GM23338 (cell line): ENCODE measurements at regions not wholly inside any gene's neighbourhood (a gene's known extent, or its start where the extent isn't known, plus 50 kb on each side); places are given as distances from the start of the nearest gene placed in this dataset.

Experiments used
- ATAC-seq: fragments of 200-7000 bp; cut with Tn5 transposase; 3 replicates; pipeline ENCODE4 v1.9.1; 2020
- DNase-seq: peaks from one replicate; pipeline ENCODE4 v3.0.0-alpha.2; 2015; ENCODE audit warnings: low spot score
- H2AFZ ChIP-seq: fragments of 200-600 bp; sonication (generic); 2 replicates; pipeline ENCODE4 v1.8.0; 2016; ENCODE audit warnings: antibody characterized with exemption, mild to moderate bottlenecking, moderate library complexity
- H3F3A ChIP-seq: fragments of 200-600 bp; sonication (generic); replicated peaks from 2 replicates; pipeline ENCODE4 v1.8.0; 2017; ENCODE audit warnings: antibody characterized with exemption, mixed run types, low read depth
- H3K27ac ChIP-seq: fragments of 200-600 bp; sonication (generic); 2 replicates; pipeline ENCODE4 v1.6.1; 2016; ENCODE audit warnings: low read depth
- H3K27me3 ChIP-seq: fragments of 200-600 bp; sonication (generic); 2 replicates; pipeline ENCODE4 v1.8.0; 2016; ENCODE audit warnings: mild to moderate bottlenecking, mixed run types, moderate library complexity; ENCODE audit not compliant: insufficient read depth
- H3K36me3 ChIP-seq: fragments of 200-600 bp; sonication (generic); 2 replicates; pipeline ENCODE4 v1.8.0; 2016; ENCODE audit warnings: mild to moderate bottlenecking; ENCODE audit not compliant: insufficient read depth
- H3K4me1 ChIP-seq: fragments of 200-600 bp; sonication (generic); 2 replicates; pipeline ENCODE4 v1.8.0; 2016; ENCODE audit warnings: mild to moderate bottlenecking, moderate library complexity; ENCODE audit not compliant: insufficient read depth
- H3K4me2 ChIP-seq: fragments of 200-600 bp; sonication (generic); 2 replicates; pipeline ENCODE4 v1.7.1; 2017; ENCODE audit warnings: mixed run types
- H3K4me3 ChIP-seq: fragments of 200-600 bp; sonication (generic); 2 replicates; pipeline ENCODE4 v1.6.1; 2016; ENCODE audit warnings: mixed run types
- H3K79me2 ChIP-seq: fragments of 200-600 bp; sonication (generic); replicated peaks from 2 replicates; pipeline ENCODE4 v1.8.0; 2017; ENCODE audit warnings: mild to moderate bottlenecking; ENCODE audit not compliant: insufficient read depth
- H3K9me2 ChIP-seq: fragments of 200-600 bp; sonication (generic); 2 replicates; pipeline ENCODE4 v1.8.0; 2017; ENCODE audit not compliant: insufficient read depth
- H4K20me1 ChIP-seq: fragments of 200-600 bp; sonication (generic); replicated peaks from 2 replicates; pipeline ENCODE4 v1.8.0; 2017; ENCODE audit warnings: mild to moderate bottlenecking; ENCODE audit not compliant: insufficient read depth
- H3K27ac Mint-ChIP-seq: 2 replicates; pipeline ENCODE4 v1.8.0; 2020; ENCODE audit warnings: inconsistent platforms, mild to moderate bottlenecking, moderate library complexity, mixed read lengths
- H3K27me3 Mint-ChIP-seq: 3 replicates; pipeline ENCODE4 v1.8.0; 2022; ENCODE audit warnings: low read depth, mild to moderate bottlenecking, moderate library complexity, mixed read lengths, inconsistent platforms; ENCODE audit not compliant: insufficient read depth, poor library complexity
- H3K36me3 Mint-ChIP-seq: 3 replicates; pipeline ENCODE4 v1.8.0; 2021; ENCODE audit warnings: low read depth, mild to moderate bottlenecking, inconsistent platforms, moderate library complexity, mixed read lengths
- H3K4me1 Mint-ChIP-seq: 3 replicates; pipeline ENCODE4 v1.8.0; 2020; ENCODE audit warnings: mild to moderate bottlenecking, inconsistent platforms, mixed read lengths
- H3K4me3 Mint-ChIP-seq: 3 replicates; pipeline ENCODE4 v1.8.0; 2021; ENCODE audit warnings: moderate library complexity, mild to moderate bottlenecking, inconsistent platforms, mixed read lengths
- H3K9me3 Mint-ChIP-seq: 3 replicates; pipeline ENCODE4 v1.8.0; 2020; ENCODE audit warnings: moderate library complexity, mild to moderate bottlenecking, inconsistent platforms, mixed read lengths
- CREB1 ChIP-seq: fragments of 250-450 bp; sonication (Bioruptor Pico); IDR thresholded peaks from 2 replicates; pipeline ENCODE4 v1.5.0; 2020; ENCODE audit warnings: low read depth, mild to moderate bottlenecking, moderate library complexity
- ETS1 ChIP-seq: IDR thresholded peaks from 2 replicates; pipeline ENCODE4 v1.6.1; 2016; ENCODE audit warnings: antibody characterized with exemption
- EZH2 ChIP-seq: fragments of 200-600 bp; sonication (generic); IDR thresholded peaks from one replicate; pipeline ENCODE4 v1.8.0; 2017; ENCODE audit warnings: antibody characterized with exemption, mild to moderate bottlenecking, low read depth; ENCODE audit not compliant: unreplicated experiment
- NANOG ChIP-seq: IDR thresholded peaks from 2 replicates; pipeline ENCODE4 v1.6.1; 2016; ENCODE audit warnings: antibody characterized with exemption, borderline replicate concordance
- POLR2AphosphoS5 ChIP-seq: IDR thresholded peaks from 2 replicates; pipeline ENCODE4 v1.6.1; 2016; ENCODE audit warnings: antibody characterized with exemption, low read depth
- REST ChIP-seq: IDR thresholded peaks from one replicate; pipeline ENCODE4 v1.6.1; 2018; ENCODE audit warnings: antibody characterized with exemption; ENCODE audit not compliant: unreplicated experiment
- STAT1 ChIP-seq: IDR thresholded peaks from one replicate; pipeline ENCODE4 v1.6.1; 2016; ENCODE audit warnings: antibody characterized with exemption; ENCODE audit not compliant: unreplicated experiment
- ZNF331 ChIP-seq: fragments of 250-450 bp; sonication (Bioruptor Pico); IDR thresholded peaks from 2 replicates; pipeline ENCODE4 v1.5.0; 2020; ENCODE audit warnings: low read depth, mild to moderate bottlenecking, moderate library complexity
- ZNF462 ChIP-seq: fragments of 250-450 bp; sonication (Bioruptor Pico); IDR thresholded peaks from 2 replicates; pipeline ENCODE4 v1.5.0; 2020; ENCODE audit warnings: mild to moderate bottlenecking, moderate library complexity

GRCh38 chr18:56130481-56130880 is 507.9 kb downstream of the TXNL1 start (continued):
- TF ChIP-seq POLR2AphosphoS5 (no peak), ZNF462 (no peak), NANOG (no peak), CREB1 (CRISPR knock-in tag) (no peak)

GRCh38 chr18:56128153-56128791 is 510.1 kb downstream of the TXNL1 start:
- Mint-ChIP-seq H3K27me3 (peaks cover 2% of the 10 kb centered on the region), H3K4me1 (no peaks in the 10 kb centered on the region), H3K9me3 (no peaks in the 10 kb centered on the region), H3K36me3 (no peaks in the 10 kb centered on the region), H3K27ac (no peak overlapping the region), H3K4me3 (no peak overlapping the region)
- no peak overlapping the region for H3K4me2 ChIP-seq
- ATAC-seq (no peak), DNase-seq (no peak)
- no peak overlapping the region for H3K4me3 ChIP-seq
- no peaks in the 10 kb centered on the region for H3K9me2 ChIP-seq
- H3K4me1 ChIP-seq: no peaks in the 10 kb centered on the region
- H3K27me3 ChIP-seq: no peaks in the 10 kb centered on the region
- H3K79me2 ChIP-seq: no peaks in the 10 kb centered on the region
- no peaks in the 10 kb centered on the region for H3K36me3 ChIP-seq
- 0 out of 2 replicates have a peak overlapping the region, but pooled peaks have one; percentile 9 for H2AFZ ChIP-seq
- no peaks in the 10 kb centered on the region for H3F3A ChIP-seq
- H3K27ac ChIP-seq: no peak overlapping the region
- H4K20me1 ChIP-seq: no peaks in the 10 kb centered on the region
- TF ChIP-seq CREB1 (CRISPR knock-in tag): no peak
- TF ChIP-seq EZH2: no peak
- TF ChIP-seq REST: no peak
- no peak for TF ChIP-seq ZNF331 (CRISPR knock-in tag)
- TF ChIP-seq NANOG: no peak
- no peak for TF ChIP-seq STAT1
- no peak for TF ChIP-seq ETS1
- TF ChIP-seq POLR2AphosphoS5: no peak
